HG02798 (cell line): ENCODE measurements at regions not wholly inside any gene's neighbourhood (a gene's known extent, or its start where the extent isn't known, plus 50 kb on each side); places are given as distances from the start of the nearest gene placed in this dataset.
"Not testable (repeated sequence)": the region's sequence is repeated elsewhere in the genome, so short reads cannot be mapped to it uniquely, and the experiment has no call there.

Experiments
- ATAC-seq: cut with Tn5 transposase; IDR thresholded peaks from one replicate; pipeline ENCODE4 v1.9.1; 2021; ENCODE audit warnings: mild to moderate bottlenecking; ENCODE audit not compliant: unreplicated experiment, poor library complexity

DNA sequence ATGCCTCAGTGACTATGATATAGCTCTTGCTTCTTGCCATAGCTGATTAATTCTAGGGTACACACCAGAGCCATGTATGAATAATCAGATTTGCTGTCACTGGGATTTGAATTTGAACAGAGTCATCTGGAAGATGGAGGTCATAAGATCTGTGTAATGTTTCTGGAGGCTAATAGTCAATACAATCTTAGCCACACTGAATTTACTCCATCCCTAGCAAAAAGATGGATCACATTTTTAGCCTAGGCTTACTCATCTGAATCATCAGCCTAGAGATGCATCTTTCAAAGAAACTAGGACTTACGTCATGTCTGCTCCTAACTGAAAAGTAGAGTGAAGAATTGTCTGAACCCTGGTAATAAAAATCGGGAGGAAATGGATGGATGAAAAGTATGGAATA lies 142.3 kb upstream of the ZNF804B start:
- no peak for ATAC-seq

DNA sequence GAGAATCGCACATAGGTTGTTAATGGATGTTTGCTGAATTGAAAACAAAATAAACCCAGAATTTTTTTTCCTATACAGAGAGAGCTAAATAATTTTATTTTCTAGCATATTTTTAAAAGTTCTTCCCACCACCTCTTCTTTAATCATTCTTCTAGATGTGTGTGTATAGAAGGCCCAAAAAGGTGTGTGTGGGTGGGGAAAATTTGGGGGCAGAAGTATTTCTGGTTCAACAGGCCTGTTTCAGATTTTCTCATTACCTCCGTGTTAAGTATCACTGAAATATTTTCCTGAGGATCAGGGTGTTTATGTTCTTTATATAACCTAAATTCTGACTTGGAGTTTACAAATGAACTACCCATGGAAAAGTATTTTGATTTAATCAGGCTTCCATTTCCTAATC lies 144.2 kb upstream of the ZNF804B start:
- peak; percentile 58 for ATAC-seq

DNA sequence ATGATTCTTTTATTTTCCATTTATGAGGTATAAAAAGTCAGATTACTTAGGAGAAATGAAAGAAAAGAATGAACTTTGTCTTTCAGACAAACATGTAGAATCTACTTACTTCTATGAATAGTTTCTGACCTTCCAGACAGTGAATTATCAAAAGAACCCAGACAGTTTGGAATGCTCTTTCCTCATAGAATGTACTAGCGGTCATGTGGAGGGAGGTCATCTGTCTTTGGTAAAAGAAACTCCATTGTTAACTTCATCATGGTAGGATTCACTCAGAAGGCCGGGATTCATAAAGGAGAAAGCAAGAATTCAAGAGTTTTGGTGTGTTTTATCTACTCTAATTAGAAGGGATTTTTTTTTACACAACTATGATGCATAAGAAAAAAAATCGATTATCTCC lies 144.8 kb upstream of the ZNF804B start:
- ATAC-seq, result no peak

DNA sequence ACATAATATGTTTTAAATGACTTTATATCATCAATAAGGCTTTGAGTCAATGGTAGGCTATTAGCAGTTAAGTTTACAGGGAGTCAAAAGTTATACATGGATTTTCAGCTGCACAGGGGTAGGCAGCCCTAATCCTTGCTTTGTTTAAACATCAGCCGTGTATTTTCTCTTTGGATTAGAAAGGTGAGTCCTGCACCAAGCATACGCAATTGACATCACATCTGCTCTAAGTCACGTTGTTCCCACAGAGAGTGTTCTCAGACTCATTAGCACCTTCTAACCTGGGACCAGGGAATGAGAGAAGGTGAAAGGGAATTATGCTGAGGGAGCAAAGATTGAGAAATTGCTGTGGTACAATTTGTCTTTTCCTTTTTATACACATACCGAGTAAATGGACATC lies 148.6 kb upstream of the ZNF804B start:
- no peak for ATAC-seq

DNA sequence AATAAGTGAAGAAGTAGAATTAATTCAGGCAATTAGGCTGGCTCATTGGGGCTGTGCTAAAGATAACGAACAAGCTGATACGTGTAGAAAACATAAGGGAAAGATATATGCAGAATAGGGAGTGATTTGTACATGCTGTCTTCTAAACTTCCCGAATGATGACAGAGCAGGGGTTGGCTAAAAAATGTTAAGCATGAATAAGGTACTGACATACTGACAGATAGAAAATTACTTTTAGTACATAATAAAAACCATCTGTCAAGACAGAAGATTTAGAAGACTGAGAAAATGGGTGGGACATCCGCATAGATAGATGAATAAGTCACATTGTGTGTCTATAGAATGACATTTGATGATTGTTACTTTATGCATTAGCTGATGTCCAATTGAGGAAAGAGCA lies 158.8 kb upstream of the ZNF804B start:
- ATAC-seq, result no peak

DNA sequence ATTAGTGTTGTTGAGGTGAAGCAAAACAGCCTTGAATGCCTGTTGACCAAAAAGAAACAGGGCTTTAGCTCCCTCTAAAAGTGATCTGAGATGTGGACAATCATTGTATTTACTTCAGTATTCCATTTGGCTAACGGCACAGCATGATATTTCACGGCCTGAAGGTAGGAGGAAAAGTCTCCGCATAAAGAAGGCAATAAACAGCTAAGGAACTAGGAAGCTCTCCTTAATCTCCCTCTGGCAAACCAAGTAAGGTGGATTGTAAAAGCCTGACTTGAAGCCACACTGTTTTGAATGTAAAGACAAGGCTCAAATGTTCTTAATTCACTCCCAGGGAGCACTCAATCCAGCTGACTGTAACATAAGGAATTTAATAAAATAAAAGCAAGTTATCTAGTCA lies 160.0 kb upstream of the ZNF804B start:
- no peak for ATAC-seq

DNA sequence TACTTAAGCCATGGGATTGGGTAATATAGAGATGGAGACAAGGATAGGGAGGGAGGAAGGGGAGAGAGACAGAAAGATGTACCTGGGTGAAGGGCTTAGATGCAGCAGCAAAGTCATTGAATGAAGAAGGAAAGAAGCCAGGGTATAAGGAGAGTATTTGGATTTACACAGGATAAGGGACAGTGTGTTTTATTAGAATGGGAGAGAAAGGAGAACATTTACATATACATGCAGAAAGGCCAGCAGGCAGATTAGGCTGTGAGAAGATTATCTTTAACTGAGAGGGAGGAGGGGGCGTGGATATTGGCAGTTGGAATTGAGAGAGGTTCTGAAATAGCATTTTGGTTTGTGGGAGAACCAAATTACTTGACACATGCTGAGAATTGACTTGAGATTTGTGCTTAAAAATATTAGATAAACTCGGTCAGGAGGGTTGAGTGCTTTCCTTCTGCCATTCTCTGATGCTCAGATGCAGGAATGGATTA lies 161.5 kb upstream of the ZNF804B start:
- ATAC-seq, result no peak

DNA sequence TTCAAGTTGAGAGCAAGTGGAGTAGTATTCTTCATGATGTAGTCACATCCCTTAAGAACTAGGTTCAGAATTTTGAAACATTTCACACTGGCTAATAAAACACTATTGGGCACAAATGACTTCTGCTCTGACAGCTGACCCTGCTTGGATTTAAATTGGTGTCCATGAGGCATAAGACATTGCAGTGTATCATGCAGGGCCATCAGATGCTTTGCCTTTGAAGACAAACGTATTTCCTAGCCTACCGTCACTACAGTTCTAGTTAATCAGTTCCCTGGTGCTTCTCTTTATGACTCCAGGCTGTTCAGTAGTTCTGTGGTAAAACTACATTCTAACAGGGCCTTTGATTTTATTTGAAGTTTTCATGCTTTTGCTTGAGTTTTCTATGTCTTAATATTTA lies 168.5 kb upstream of the ZNF804B start:
- ATAC-seq, result no peak

DNA sequence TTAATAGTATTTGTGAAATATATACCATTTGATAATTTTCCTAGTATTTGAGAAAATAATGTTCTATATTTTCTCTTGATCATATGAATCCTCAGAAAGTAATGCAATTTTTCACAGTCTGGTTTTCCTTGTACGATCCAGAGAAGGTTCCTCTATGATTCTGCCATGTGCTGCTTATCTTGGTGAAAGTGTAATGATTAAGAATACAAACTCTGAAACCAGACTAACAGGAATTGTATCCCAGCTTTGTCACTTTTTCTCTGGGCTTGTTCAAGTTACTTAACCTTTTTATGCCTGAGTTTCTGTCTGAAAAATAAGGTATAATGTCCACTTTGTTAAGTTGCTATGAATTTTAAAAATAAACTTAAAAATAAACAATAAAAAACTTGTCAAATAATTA lies 169.6 kb upstream of the ZNF804B start:
- ATAC-seq, result no peak

DNA sequence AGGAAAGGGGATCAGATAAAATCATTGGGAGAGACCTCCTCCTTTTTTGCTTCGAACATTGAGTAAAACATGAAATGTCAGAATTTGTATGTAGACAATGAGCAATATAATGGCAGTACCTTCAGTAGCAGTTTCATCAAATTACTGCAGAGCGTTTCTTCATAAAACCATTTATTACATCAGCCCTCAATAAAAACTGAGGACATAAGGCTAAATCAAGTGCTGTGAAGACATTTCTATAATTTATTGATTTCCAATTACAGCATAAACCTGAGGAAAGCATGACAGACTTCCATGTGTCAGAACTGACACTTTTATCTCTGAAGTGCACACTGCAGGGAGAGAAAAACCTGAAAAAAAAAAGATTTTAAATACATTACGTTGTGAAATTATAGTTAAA lies 172.6 kb upstream of the ZNF804B start:
- no peak for ATAC-seq

DNA sequence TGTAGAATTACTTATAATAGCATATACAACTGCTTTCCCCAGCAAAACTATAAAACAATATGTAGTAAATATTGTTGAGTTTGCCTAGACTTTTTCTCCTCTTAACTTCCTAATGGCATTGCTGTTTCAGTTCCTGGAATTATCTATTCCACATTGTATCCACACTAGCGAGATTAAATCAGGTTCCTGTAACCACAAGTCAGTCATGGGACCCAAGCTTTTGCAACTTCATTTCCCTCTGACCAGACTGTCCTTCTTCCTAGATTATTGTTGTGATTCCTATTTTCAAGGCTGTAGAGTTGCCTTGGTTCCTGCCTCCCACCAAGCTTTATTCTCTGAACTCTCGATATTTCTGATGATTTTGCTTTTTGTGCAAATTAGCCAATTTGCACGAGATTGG lies 173.3 kb upstream of the ZNF804B start:
- no peak for ATAC-seq

DNA sequence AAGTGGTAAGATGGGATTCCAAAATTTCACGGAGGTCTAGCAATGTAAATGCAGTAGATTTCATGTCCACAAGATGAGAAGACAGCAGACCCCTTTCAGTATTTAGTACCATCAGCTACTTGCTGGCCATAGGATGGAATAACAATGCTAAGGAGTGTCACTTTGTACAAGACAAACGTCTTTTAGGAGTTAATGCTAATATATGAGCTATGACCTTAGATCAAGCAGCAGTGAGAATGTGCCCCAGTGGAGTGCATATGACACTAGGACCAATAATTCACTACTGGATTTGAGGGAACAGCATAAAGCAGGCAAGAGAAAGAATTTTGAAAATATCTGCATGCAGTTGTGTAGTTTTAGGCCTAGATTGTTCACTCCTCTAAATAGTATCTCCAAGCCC lies 182.8 kb upstream of the ZNF804B start:
- no peak for ATAC-seq

DNA sequence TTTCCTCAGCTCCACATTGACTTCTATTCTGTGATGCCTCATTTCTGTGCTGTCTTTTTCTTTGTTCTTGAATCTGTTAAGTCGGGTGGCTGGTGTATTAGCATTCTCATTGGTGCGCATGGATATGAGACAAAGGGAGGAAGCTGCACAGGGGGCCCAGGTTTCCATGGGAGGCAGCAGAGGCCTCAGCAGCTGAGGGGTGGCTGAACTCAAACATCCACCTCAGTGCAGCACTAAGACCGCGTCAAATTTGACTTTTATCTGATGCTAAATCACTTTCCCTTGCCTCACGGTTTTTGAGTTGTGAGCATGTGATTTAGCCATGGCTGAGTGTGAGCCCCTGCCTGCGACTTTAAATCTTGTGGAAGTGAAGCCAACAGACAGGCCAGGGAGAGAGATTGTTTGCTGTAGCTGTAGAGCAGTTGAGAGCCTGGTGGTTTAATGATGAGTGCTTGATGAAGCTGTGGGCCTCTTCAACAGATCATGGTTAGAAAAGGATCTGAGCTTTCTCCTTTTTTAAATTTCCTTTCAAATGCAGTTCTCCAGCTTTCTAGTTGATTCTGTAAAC lies 193.3 kb upstream of the ZNF804B start:
- ATAC-seq, result no peak

DNA sequence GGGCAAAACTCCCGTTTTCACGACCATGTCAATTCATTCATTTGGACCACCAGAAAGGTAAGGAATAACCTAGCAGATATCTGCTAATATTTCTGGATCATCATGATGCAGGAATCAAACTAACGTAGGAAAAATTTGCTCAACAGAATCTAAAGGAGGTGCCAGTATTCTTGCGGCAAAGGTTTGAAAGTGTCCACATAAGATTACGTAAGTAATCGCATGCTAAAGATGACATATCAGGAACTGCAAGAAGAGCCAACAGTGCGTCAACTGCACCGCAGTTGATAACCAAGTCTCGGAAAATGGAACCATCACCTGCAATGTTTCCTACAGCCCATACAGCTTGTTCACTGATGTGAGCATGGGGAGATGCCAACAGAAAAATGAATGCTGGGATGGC lies 194.1 kb upstream of the ZNF804B start:
- no peak for ATAC-seq

DNA sequence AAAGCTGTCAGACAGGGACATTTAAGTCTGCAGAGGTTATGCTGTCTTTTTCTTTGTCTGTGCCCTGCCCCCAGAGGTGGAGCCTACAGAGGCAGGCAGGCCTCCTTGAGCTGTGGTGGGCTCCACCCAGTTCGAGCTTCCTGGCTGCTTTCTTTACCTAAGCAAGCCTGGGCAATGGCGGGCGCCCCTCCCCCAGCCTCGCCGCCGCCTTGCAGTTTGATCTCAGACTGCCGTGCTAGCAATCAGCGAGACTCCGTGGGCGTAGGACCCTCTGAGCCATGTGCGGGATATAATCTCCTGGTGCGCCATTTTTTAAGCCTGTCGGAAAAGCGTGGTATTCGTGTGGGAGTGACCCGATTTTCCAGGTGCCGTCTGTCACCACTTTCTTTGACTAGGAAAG lies 203.1 kb upstream of the ZNF804B start:
- not testable (repeated sequence) for ATAC-seq

DNA sequence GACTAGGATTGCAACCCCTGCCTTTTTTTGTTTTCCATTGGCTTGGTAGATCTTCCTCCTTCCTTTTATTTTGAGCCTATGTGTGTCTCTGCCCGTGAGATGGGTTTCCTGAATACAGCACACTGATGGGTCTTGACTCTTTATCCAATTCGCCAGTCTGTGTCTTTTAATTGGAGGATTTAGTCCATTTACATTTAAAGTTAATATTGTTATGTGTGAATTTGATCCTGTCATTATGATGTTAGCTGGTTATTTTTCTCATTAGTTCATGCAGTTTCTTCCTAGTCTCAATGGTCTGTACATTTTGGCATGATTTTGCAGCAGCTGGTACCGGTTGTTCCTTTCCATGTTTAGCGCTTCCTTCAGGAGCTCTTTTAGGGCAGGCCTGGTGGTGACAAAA lies 204.7 kb upstream of the ZNF804B start:
- not testable (repeated sequence) for ATAC-seq

DNA sequence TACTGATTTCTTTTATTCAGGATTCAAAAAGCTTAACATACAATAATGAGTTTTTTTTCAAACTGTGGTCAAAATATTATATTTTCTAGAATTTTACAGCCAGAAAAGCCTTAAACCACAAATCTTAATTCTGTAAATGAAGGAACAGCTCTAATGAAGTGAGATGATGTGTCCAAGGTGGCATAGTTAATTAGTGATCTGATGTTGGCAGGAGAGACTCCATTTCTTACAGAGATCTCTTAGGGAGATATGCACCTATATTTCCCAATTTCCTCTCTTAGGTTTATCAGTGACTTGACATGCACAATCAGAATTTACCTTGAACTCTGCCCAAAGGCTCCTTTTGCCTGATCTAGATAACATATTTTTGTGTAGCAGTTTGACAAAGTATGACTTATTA lies 211.1 kb upstream of the ZNF804B start:
- ATAC-seq, result no peak

DNA sequence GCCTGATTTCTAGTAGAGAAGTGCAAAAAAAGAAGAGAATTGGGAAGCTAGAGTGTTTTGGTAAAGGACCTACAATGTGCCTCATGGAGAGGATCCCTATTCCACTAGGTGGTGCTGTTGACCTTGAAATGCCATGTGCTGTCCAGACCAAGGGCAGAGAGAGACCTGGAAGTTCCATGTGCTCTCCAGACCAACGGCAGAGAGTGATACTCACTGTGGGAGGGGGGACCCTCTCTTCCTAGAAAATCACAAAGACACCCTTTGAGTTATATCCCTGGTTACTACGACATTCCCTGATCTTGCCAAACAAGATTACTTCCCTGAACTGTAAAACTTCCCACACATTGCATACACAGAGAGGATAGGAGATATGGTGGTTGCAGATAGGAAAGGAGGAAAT lies 212.7 kb upstream of the ZNF804B start:
- ATAC-seq, result peak; percentile 73

DNA sequence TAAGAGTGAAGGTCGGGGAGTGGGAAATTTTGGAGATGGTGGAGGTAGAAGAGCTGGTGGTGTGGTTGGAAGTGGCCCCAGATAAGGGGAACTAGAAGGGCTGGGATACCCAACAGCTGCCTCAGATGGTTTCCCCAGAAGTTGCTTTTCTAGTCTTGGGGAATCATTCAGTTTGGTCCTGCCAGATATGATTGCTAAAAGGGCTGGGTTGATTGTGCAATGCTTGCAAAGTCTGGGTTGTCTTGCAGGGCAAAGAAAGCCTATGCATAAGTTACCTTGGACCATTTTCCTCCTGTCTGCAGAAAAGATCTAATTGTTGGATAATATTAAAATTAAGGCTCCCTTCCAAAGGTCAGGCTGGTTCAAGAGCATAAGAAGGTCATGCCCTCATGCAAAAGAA lies 213.8 kb upstream of the ZNF804B start:
- ATAC-seq, result no peak

DNA sequence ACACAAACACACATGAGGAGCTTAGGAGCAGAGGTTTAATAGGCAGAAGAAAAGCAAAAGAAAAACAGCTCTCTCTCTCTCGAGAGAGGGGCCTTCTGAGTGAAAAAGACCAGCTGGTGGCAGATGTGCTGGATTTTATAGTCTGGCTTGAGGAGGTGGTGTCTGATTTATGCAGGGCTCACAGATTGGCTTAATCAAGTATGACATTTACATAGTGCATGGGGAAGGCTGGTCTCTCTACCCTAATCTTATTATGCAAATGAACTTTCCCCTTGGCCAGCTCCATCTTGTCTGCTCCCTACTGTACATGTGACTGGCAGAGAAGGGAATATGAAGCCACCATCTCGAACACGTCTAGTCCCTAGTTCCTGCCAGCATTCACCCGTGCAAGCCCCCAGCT lies 219.5 kb upstream of the ZNF804B start:
- ATAC-seq, result no peak

DNA sequence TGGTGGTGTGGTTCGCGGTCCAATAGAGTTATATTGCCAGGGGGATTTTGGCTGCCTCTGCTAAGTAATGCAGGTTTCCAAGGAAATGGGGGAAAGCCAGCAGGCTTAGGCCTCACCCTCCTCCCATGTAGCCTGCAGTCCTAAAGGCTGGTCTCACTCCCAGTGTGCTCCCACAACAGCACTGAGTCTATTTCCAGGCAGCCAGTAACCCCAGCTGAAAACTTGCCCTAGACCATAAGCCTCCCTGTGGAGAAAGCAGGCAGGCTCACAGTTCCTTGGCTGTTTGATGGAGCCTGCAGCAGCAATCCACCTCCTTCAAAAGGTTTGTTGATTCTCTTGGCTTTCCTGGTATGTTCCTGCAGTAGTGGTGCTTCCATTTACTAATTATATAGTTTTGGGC lies 220.0 kb upstream of the ZNF804B start:
- no peak for ATAC-seq

DNA sequence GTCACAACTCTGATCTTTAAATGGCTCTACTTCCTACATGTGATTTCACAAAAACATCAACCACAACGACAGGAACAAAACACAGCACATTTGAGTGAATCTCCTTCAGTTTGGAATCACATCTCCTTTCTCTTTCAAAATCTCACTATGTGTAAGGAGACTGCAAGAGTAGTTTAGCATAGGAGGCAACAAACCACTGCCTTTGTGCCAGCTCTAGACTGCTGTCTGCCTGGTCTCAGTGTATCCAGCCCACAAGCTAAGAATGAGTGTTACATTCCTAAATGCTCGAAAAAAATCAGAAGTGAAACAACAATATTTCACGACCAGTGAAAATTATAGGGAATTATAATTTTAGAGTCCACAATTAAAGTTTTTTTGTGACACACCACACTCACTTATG lies 217.0 kb upstream of the STEAP4 start:
- no peak for ATAC-seq

DNA sequence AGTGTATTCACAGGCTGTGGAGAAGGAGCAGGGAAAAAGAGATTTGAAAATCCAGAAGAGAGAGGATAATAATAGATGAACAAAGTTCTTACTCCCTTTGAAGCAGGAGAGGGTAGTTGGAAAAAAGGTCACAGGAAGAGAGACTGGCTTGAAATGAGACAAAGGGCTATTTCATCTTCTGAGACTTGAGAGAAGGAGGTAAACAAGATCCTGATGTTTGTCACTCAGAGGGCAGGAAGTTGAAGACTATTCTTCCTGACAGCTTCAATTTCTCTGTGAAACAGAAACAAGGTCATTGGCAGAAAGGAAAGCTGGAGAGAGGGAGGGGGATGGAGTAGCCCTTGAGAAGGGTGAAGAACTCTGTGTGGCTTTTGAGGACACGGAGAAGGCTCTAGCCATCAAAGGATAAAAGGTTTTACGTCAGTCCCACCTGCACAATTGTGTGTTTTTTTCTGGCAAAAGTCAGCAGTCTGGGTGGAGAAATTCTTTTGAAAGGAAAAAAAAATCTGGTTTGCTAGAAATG lies 216.1 kb upstream of the STEAP4 start:
- ATAC-seq, result no peak
